ENCODE measurements at regions not wholly inside any gene's neighbourhood (a gene's known extent, or its start where the extent isn't known, plus 50 kb on each side); places are given as distances from the start of the nearest gene placed in this dataset.

DNA sequence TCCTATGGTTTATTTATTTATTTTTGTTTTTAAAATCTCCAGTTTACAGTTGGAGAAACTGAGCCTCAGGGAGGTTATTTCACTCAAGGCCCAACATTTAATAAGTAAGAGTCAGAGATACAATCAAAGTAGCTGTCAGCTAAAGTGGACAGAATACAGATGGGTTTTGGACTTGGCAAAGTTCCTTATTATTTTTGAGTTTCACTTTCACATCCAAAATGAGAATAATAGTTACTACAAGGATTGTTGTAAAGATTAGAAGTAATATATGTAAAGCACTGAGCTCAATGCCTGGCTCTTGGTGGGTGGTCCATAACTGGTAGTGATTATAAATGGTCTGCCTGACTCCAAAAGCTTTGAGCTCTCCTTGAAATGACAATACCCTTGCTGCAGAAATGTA, 87.5 kb upstream of the SESN3 start:
- H3K27ac ChIP-seq = no peak overlapping the region
- no peak for TF ChIP-seq CTCF (conservative IDR thresholded peaks at IDR 0.05)
- no peak for TF ChIP-seq ZFX (IDR thresholded peaks at IDR 0.05)

DNA sequence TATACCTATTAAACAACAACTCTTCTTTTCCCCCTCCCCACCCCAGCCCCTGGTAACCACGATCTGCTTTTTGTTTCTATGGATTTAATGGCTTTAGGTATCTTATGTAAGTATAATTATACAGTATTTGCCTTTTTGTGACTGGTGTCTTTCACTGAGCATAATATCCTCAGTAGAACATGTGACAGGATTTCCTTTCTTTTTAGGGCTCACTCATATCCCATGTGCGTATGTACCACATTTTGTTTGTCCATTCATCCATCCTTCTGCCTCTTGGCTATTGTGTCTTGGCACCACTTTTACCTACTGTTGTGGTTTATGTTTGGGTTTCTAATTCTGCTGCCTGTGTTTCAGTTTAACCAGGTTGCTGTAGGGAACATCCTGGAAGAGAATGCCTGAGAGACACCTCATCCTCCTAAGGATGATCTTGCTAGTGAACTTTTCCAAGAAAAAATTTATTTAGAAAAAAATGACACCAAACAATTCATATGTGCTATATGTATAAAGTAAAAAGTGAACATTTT, 77.6 kb upstream of the SESN3 start:
- TF ChIP-seq CTCF (conservative IDR thresholded peaks at IDR 0.05) (no peak), ZFX (IDR thresholded peaks at IDR 0.05) (no peak)
- H3K27ac ChIP-seq = no peak overlapping the region

DNA sequence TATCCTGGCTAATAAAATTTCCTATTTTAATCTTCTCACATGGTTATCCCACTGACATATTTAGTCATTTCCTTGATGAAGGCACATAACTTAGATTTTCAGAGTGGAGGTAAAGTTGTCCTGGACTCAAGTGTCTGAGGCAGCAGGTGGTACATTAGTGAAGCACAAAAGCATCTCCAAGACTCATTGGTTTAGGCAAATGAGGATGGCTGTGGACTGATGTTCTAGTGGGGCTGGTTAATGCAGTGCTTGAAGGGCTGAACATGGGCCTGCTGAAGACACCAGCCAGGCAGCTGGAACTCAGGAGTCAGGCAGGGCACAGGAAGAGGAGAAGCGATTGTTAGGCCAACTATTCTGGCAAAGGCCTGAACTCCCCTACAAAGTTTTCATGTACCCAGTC, 76.3 kb upstream of the SESN3 start:
- no peak for TF ChIP-seq CTCF (conservative IDR thresholded peaks at IDR 0.05)
- TF ChIP-seq ZFX (IDR thresholded peaks at IDR 0.05) = no peak
- no peak overlapping the region for H3K27ac ChIP-seq

DNA sequence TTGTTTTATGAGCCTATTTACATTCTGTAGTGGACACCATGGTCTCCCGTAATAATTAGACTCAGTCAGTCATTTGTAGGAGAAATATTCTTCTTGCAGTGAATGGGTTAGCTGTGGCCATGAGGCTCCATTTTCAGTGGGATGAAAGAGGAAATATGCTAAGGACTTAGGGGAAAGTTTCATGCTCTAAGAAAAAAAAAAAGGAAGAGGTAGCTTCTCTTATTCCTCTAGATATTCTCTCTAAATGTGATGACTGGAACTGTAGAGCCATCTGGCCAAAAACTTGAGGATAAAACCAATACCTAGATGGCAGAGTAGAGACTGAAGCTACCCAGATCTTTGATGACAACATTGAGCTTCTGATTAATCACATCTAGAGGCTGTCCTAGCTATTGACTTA, 75.8 kb upstream of the SESN3 start:
- no peak overlapping the region for H3K27ac ChIP-seq
- TF ChIP-seq ZFX (IDR thresholded peaks at IDR 0.05) = no peak
- no peak for TF ChIP-seq CTCF (conservative IDR thresholded peaks at IDR 0.05)

GRCh38 chr11:95306123-95306522, 75.1 kb upstream of the SESN3 start:
- no peak for TF ChIP-seq ZFX (IDR thresholded peaks at IDR 0.05)
- no peak for TF ChIP-seq CTCF (conservative IDR thresholded peaks at IDR 0.05)
- H3K27ac ChIP-seq = no peak overlapping the region

GRCh38 chr11:95305705-95306104, 74.7 kb upstream of the SESN3 start:
- H3K27ac ChIP-seq = no peak overlapping the region
- TF ChIP-seq ZFX (IDR thresholded peaks at IDR 0.05) = no peak
- no peak for TF ChIP-seq CTCF (conservative IDR thresholded peaks at IDR 0.05)

DNA sequence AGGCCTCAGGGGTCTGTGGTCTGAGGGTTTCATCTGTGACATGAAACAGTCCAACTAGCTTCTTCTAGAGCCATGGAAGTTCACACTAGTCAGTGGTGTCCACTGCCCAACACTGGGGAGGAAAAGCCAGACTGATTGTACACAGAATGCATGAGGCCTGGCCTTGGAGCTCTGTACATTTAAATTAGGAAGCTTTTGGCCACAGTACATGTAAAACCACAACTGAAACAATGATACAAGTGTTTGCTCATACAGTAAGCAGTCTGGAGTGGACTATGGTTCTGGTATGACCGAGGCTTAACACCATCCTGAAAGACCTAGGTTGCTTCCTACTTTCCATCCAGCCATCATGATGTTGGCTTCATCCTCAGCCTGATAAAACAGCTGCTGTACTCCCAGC, 73.8 kb upstream of the SESN3 start:
- TF ChIP-seq ZFX (IDR thresholded peaks at IDR 0.05) = no peak
- no peak overlapping the region; the same call in 1 of the 2 replicates for H3K27ac ChIP-seq

GRCh38 chr11:95302211-95302610, 71.2 kb upstream of the SESN3 start:
- no peak overlapping the region for H3K27ac ChIP-seq
- TF ChIP-seq ZFX (IDR thresholded peaks at IDR 0.05) = no peak
- TF ChIP-seq CTCF (conservative IDR thresholded peaks at IDR 0.05) = no peak

All from C4-2B (cell line).